ENCODE measurements at regions not wholly inside any gene's neighbourhood (a gene's known extent, or its start where the extent isn't known, plus 50 kb on each side); places are given as distances from the start of the nearest gene placed in this dataset.
A peak's percentile ranks its signal among the peaks of the same experiment; 100 is the strongest.

GRCh38 chr12:66061557-66062289 lies 68.8 kb downstream of the LLPH start:
- DNase-seq (ENCODE audit: low read depth, low spot score) (peak; percentile 40), FAIRE-seq (peak; percentile 60)
- Histone ChIP-seq H3K9ac (replicated peaks; ENCODE audit: extremely low read depth, insufficient read depth, low read length) (no peak overlapping the region), H3K4me1 (ENCODE audit: control insufficient read depth, extremely low read depth, insufficient read depth, low read length) (peaks cover 10% of the 10 kb centered on the region), H4K20me1 (replicated peaks; ENCODE audit: control insufficient read depth, extremely low read depth, insufficient read depth, low read length) (no peaks in the 10 kb centered on the region), H3K4me3 (replicated peaks in 1 of 3; ENCODE audit: insufficient read depth in 1 of 3, low read depth in 1 of 3, low read length in 3 of 3) (no peak overlapping the region), H3K9me1 (replicated peaks; ENCODE audit: control insufficient read depth, extremely low read depth, insufficient read depth, low read length) (no peaks in the 10 kb centered on the region), H2AFZ (ENCODE audit: low read depth, low read length) (peak overlapping the region; percentile 58), H3K4me2 (ENCODE audit: insufficient read depth, low read length) (peak overlapping the region; percentile 48), H3K9me3 (replicated peaks; ENCODE audit: control insufficient read depth, insufficient read depth, low read length) (no peaks in the 10 kb centered on the region), H3K79me2 (ENCODE audit: control insufficient read depth, insufficient read depth, low read length) (no peaks in the 10 kb centered on the region), H3K27ac (ENCODE audit: insufficient read depth, low read depth, low read length) (no peak overlapping the region), H3K27me3 (ENCODE audit: control insufficient read depth in 2 of 2, insufficient read depth in 2 of 2, low read length in 2 of 2) (peaks cover 2 to 6% of the 10 kb centered on the region in 2 experiments), H3K36me3 (ENCODE audit: control insufficient read depth in 2 of 2, extremely low read depth in 1 of 2, insufficient read depth in 2 of 2, low read length in 2 of 2) (no peaks in the 10 kb centered on the region)
- CTCF ChIA-PET, result interaction anchor here (0.9 to 2.4 kb wide), 5 partner anchors 13 to 362 kb away, joined by 3 to 6 read pairs (median 3); no protein-coding TSS in a partner anchor
- dilution Hi-C loops (cut with MboI; ENCODE audit: extremely low pct_ligation_motif_present, low sequenced_read_pairs), result no loop called here
- no peak for TF ChIP-seq POLR2AphosphoS5 (IDR thresholded peaks at IDR 0.05; ENCODE audit: insufficient read depth, low read depth, low read length)
- TF ChIP-seq POLR2A (IDR thresholded peaks at IDR 0.05; ENCODE audit: low read depth, low read length), result no peak
- no peak for TF ChIP-seq CTCF (IDR thresholded peaks at IDR 0.05; ENCODE audit: extremely low read depth in 1 of 2, insufficient read depth in 1 of 2, low read depth in 1 of 2, low read length in 2 of 2)
- TF ChIP-seq MAX (IDR thresholded peaks at IDR 0.05; ENCODE audit: insufficient read depth, insufficient read length), result no peak
- no peak for TF ChIP-seq MYC (IDR thresholded peaks at IDR 0.05; ENCODE audit: low read depth, low read length)
- TF ChIP-seq FOS (IDR thresholded peaks at IDR 0.05; ENCODE audit: borderline replicate concordance, insufficient read depth, low read length), result no peak
- no peak for TF ChIP-seq EZH2 (IDR thresholded peaks at IDR 0.05; ENCODE audit: borderline replicate concordance, low read depth, low read length, severe bottlenecking)
- TF ChIP-seq JUN (IDR thresholded peaks at IDR 0.05; ENCODE audit: borderline replicate concordance, insufficient read depth, insufficient read length, low read depth), result no peak
- no peak for TF ChIP-seq GATA2 (IDR thresholded peaks at IDR 0.05; ENCODE audit: insufficient read depth, insufficient read length, low read depth, low read length)
- no TSS peak for BruUV-seq (replicated peaks)
- intact Hi-C loops (cut with micrococcal nuclease), result no loop called here
- POLR2A ChIA-PET, result no interaction called here
